Effector memory CD4-positive, alpha-beta T cell (primary cell): ENCODE measurements at regions not wholly inside any gene's neighbourhood (a gene's known extent, or its start where the extent isn't known, plus 50 kb on each side); places are given as distances from the start of the nearest gene placed in this dataset.
"Not testable (repeated sequence)": the region's sequence is repeated elsewhere in the genome, so short reads cannot be mapped to it uniquely, and the experiment has no call there.

Experiments
- DNase-seq, 3 donors: peaks; one replicate each; pipeline ENCODE4 v3.0.0-alpha.2; 2020
- H3K27ac ChIP-seq: 2 replicates; pipeline ENCODE4 v1.7.0; 2013; ENCODE audit warnings: mild to moderate bottlenecking, low read length, moderate library complexity; ENCODE audit not compliant: insufficient read depth, poor library complexity, severe bottlenecking
- H3K27me3 ChIP-seq: replicated peaks from 2 replicates; pipeline ENCODE4 v1.7.0; 2013; ENCODE audit warnings: mild to moderate bottlenecking, low read length; ENCODE audit not compliant: insufficient read depth, control insufficient read depth, poor library complexity, severe bottlenecking
- H3K36me3 ChIP-seq: 2 replicates; pipeline ENCODE4 v1.7.0; 2013; ENCODE audit warnings: mild to moderate bottlenecking, low read length, moderate library complexity; ENCODE audit not compliant: control insufficient read depth, insufficient read depth
- H3K4me1 ChIP-seq: 2 replicates; pipeline ENCODE4 v1.7.0; 2013; ENCODE audit warnings: low read length, mild to moderate bottlenecking; ENCODE audit not compliant: control insufficient read depth, insufficient read depth, poor library complexity, severe bottlenecking
- H3K4me3 ChIP-seq: 2 replicates; pipeline ENCODE4 v1.7.0; 2013; ENCODE audit warnings: low read length, low read depth, mild to moderate bottlenecking; ENCODE audit not compliant: insufficient read depth, poor library complexity, severe bottlenecking
- H3K9me3 ChIP-seq: 2 replicates; pipeline ENCODE4 v1.7.0; 2013; ENCODE audit warnings: mild to moderate bottlenecking, low read length, moderate library complexity; ENCODE audit not compliant: control insufficient read depth

DNA sequence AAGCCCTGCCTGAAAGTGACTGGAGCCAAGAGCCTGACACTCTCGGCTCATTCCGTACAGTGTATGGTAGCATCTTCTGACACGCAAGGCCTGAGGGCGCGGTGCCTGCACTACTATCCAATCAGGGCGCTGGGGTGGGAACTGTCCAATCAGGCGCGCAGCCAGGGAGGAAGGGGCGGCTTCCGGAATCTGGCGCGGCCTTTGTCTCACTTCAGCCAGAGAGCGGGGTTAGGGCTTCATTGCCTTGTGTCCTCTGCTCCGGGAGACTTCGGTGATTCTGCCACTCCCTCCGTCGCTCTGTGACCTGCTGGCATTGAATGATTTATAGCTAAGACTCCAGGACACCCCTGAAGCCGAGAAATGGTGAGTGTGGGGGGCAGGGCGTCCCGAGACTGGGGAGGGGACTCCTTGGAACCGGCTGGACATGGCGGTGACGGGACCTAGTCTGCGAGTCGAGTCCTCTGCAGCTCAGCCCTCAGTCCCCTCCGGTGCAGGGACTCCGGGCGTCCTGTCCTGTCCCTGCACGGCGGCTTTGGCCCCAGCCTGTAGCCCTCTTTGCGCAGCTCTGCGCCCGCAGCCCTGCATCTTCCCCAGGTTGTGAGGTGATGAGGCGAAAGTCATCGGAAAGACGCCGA is 183.4 kb downstream of the LIPI start:
- peak; percentile 59 to 74 (median 73) for DNase-seq
- H3K27ac ChIP-seq: not testable (repeated sequence)

DNA sequence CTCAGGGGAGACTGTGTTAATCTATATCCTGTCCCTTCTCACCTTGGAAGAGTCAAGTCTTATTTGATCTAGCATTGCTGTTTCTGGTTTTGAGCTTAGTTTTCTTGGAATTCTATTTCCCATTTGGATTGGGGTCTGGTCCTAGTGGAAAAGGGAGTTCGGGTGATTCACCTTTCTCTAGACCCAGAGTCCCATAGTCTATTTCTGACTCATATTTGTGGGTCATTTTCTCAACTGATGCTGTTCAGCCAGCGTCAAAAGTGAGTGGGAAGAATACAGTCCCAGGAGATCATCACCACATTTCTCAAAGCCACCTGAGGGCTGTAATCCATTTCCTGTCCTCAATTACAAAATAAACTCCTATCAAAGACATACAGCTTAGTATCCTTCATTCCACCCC is 190.6 kb downstream of the LIPI start:
- H3K4me3 ChIP-seq, H3K27me3 ChIP-seq, H3K27ac ChIP-seq, H3K9me3 ChIP-seq, H3K4me1 ChIP-seq, DNase-seq, H3K36me3 ChIP-seq: not testable (repeated sequence)

More for the DNA sequence above, 183.4 kb downstream of the LIPI start:
- not testable (repeated sequence) for H3K9me3 ChIP-seq, H3K4me1 ChIP-seq, H3K27me3 ChIP-seq, H3K36me3 ChIP-seq
- H3K4me3 ChIP-seq: peak overlapping the region; percentile 64

DNA sequence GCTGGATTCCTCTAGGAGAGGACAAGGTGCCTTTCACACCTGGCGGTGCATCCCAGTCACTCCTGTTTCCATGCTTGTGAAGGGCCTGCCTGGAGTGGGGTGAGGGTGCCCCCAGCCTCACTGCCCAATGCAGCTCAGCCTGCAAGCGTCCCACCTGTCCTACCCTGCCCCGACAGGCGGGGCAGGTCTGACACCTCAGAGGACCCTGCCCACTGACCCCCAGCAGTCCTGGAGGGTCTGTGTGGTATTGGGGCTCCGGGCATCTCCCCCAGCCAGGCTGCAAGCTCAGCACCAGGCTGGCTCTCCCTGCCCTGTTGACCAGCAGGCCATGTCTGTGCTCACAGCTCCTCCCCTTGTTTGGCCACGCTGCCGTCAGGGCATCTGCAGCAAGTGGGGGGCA is 194.9 kb downstream of the LIPI start:
- H3K27ac ChIP-seq, H3K36me3 ChIP-seq, H3K4me3 ChIP-seq, H3K4me1 ChIP-seq, DNase-seq, H3K9me3 ChIP-seq, H3K27me3 ChIP-seq: not testable (repeated sequence)

DNA sequence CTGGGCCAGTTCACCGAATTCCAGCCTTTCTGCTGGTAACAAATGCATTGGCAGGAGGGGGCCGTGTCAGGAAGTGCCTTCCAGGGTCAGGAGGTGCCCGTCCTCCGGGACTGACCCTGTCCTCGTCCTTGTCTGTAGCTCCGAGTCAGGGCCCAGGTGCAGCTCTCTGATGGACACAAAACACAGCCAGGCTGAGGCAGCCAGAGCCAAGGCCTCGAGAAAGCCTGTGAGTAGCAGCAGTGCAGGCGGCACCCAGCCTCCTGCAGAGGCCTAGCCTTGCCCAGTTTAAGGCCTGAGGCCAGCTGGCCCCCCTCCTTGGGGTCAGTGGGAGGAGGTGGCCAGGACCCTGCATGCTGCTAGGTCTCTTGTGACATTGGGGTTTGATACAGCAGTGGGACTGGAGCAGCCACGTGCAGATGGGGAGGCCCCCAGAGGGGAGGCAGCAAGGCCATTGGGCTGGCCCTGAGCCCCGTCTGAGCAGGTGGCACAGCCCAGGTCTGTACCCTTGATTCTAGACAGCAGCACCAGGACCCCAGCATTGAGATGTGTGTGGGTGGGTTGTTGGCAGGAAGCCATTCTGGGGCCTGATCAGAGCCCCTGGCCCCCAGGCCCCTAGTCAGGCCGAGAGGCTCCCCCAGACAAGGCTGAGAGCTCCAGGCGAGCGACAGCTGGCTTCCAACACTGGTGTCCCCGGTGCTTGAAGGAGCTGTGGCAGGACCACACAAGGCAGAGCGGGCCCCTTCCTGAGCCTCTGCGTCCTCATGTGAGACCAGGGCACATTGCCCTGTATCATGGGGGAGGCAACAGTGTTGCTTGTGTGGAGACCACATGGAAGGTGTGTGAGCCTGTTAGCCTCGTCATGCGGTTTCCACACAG is 196.9 kb downstream of the LIPI start:
- H3K9me3 ChIP-seq, H3K36me3 ChIP-seq, H3K4me3 ChIP-seq, H3K27ac ChIP-seq, DNase-seq, H3K4me1 ChIP-seq, H3K27me3 ChIP-seq: not testable (repeated sequence)

DNA sequence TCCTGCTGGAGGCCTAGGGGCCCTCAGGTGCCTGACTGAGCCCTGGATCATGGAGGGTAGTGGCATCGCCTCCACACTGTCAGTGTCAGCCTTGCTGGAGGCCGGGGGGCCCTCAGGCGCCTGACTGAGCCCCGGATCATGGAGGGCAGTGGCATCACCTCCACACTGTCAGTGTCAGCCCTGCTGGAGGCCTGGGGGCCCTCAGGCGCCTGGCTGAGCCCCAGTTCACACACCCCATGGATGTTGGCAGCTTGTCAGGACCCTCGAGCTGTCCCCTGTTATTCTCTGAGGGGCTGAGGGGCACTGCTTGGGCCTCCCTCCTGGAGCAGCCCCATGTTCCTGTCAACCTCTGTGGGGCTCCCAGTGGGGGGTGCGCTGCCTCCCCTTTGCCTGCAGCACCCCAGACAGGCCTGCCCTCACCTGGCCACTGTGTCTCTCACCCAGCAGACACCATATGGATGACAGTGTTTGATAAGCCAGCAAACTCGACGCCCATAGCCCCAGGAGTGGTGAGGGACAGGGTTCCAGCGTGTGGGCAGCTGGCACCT is 197.6 kb downstream of the LIPI start:
- H3K36me3 ChIP-seq: no peaks in the 10 kb centered on the region
- H3K4me3 ChIP-seq: no peak overlapping the region
- no peaks in the 10 kb centered on the region for H3K4me1 ChIP-seq
- H3K9me3 ChIP-seq: no peaks in the 10 kb centered on the region
- no peak overlapping the region for H3K27ac ChIP-seq
- DNase-seq: no peak
- H3K27me3 ChIP-seq: no peaks in the 10 kb centered on the region

DNA sequence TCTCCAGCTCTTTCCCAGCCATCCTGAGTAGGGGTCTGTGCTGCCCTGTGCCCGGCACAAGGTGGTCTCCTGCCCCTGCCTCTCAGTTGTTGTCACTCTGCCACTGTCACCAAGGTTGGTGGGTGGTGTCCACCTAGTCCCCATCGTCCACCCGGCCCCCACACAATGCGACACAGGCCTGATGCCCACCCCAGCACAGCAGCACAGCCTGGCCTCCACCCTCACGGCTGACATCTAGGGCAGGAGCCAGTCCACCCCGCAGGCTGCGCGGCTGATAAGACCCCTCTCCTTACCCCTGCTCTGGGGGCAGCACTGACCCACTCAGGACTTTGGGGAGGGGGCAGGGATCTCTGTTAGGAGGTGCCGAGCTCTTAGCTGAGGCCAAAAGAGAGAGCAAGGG is 198.3 kb downstream of the LIPI start:
- H3K4me3 ChIP-seq: no peak overlapping the region
- no peak for DNase-seq
- H3K4me1 ChIP-seq: no peaks in the 10 kb centered on the region
- no peaks in the 10 kb centered on the region for H3K9me3 ChIP-seq
- no peaks in the 10 kb centered on the region for H3K36me3 ChIP-seq
- H3K27me3 ChIP-seq: no peaks in the 10 kb centered on the region
- H3K27ac ChIP-seq: no peak overlapping the region

DNA sequence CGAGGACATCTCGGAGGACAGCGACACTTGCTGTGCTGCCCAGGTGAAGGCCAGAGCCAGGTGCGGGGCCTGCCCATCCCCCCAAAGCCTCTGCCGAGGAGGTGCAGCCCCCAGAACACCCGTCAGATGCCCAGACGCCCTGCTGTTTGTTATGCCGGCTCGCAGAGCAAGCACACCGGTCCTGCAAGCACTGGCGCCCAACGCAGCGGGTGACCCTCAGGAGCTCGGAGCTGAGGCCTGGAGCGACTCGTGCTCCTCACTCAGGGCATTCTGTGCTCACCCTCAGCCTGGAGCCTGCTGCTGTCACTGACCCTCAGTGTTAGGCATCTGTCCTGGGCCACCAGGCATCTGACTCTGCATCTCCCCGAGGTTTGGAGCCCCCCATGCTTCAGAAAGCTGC is 199.0 kb downstream of the LIPI start:
- H3K27ac ChIP-seq, H3K9me3 ChIP-seq, H3K4me3 ChIP-seq, H3K4me1 ChIP-seq, H3K27me3 ChIP-seq, DNase-seq, H3K36me3 ChIP-seq: not testable (repeated sequence)

DNA sequence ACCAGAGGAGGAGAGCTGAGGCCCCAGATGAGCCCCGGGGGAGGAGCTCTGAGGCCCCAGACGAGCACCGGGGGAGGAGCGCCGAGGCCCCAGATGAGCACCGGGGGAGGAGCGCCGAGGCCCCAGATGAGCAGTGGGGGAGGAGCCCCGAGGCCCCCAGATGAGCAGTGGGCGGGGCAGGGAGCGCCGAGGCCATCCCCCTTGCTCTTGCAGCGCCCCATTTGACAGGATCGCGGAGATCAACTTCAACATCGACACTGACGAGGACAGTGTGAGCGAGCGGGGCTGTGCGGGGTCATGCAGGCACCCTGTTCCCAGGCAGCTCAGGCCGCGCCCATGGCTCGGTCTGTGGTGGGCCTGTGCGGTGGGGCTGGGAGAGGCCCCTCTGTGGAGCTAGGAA is 199.6 kb downstream of the LIPI start:
- not testable (repeated sequence) for H3K9me3 ChIP-seq, DNase-seq, H3K27ac ChIP-seq

DNA sequence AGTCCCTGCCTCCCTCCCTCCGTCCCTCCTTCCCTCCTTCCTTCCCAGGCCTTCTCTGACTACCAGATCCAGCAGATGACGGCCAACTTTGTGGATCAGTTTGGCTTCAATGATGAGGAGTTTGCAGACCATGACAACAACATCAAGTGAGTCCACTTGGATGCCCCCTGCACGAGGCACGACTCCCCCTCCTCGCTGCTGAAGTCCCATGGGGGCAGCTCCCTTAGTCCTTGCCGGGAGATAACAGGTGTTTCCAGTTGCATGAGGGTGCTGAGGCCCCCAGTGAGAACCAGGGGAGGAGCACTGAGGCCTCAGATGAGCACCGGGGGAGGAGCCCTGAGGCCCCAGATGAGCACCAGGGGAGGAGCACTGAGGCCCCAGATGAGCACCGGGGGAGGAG is 200.0 kb downstream of the LIPI start:
- Histone ChIP-seq H3K27me3 (no peaks in the 10 kb centered on the region), H3K36me3 (no peaks in the 10 kb centered on the region), H3K4me1 (no peaks in the 10 kb centered on the region), H3K27ac (no peak overlapping the region), H3K9me3 (no peaks in the 10 kb centered on the region), H3K4me3 (no peak overlapping the region)
- DNase-seq: no peak

More for the DNA sequence above, 199.6 kb downstream of the LIPI start:
- not testable (repeated sequence) for H3K27me3 ChIP-seq, H3K4me1 ChIP-seq, H3K36me3 ChIP-seq, H3K4me3 ChIP-seq

DNA sequence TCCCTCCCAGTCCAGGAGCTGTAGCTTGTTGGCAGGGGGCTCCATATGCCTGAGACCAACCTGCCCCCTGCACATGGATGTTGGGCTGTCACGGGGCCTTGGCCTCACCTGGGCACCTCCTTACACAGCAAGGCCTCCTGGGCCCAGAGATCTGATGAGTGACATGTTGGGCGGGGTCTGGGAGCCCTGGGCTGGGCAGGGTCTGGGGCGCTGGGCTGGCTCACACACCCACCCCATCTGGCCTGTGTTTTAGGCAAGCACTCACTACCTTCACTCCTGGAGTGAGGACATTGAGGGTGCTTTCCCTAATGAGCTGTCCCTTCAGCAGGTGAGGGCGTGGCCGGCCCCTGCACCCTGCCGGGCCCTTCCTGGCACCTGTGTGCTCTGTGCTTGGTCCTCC is 200.8 kb downstream of the LIPI start:
- not testable (repeated sequence) for H3K36me3 ChIP-seq, H3K4me3 ChIP-seq, H3K9me3 ChIP-seq, H3K27ac ChIP-seq, DNase-seq, H3K4me1 ChIP-seq, H3K27me3 ChIP-seq
